KOPT-K1 (cell line): ENCODE measurements at regions not wholly inside any gene's neighbourhood (a gene's known extent, or its start where the extent isn't known, plus 50 kb on each side); places are given as distances from the start of the nearest gene placed in this dataset.
"Not testable (repeated sequence)": the region's sequence is repeated elsewhere in the genome, so short reads cannot be mapped to it uniquely, and the experiment has no call there.

Experiments used
- H3K27ac ChIP-seq: fragments of 200-600 bp; sonication (generic); 2 replicates; pipeline ENCODE4 v1.5.1; 2016; ENCODE audit warnings: antibody characterized with exemption, mild to moderate bottlenecking, low read depth, low read length; ENCODE audit not compliant: poor library complexity, severe bottlenecking
- H3K36me3 ChIP-seq: fragments of 200-600 bp; sonication (generic); 2 replicates; pipeline ENCODE4 v1.5.1; 2017; ENCODE audit warnings: antibody characterized with exemption, mild to moderate bottlenecking, low read length, moderate library complexity; ENCODE audit not compliant: insufficient read depth
- H3K9me3 ChIP-seq: fragments of 200-600 bp; sonication (generic); 2 replicates; pipeline ENCODE4 v1.5.1; 2017; ENCODE audit warnings: antibody characterized with exemption, low read length, mild to moderate bottlenecking; ENCODE audit not compliant: insufficient read depth, poor library complexity, severe bottlenecking

- H3K36me3 ChIP-seq, H3K9me3 ChIP-seq: not testable (repeated sequence)
Observed at GRCh38 chr16:88213937-88214336, 168.8 kb upstream of the ZNF469 start.

GRCh38 chr16:88221001-88221761 lies 161.6 kb upstream of the ZNF469 start:
- not testable (repeated sequence) for H3K27ac ChIP-seq, H3K9me3 ChIP-seq, H3K36me3 ChIP-seq

More at GRCh38 chr16:88213937-88214336, 168.8 kb upstream of the ZNF469 start:
- H3K27ac ChIP-seq: not testable (repeated sequence)

DNA sequence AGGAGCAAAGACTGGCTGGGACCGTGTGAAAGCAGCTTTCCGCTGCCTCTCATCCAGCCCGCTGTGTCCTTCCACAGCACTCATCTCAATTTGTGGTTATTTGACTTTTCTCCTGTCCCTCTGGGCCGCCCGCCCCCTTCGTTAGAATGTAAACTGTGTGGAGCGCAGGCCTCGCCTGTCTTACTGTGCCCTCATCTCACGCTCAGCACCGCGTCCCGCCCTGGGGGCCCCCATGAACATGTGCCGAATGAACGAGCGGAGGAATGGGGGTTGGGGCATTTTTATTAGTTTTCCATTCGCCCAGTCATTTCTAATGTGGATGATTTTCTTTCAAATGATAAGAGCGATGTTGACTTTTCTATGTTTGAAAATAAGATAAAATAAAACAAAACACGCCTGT lies 159.1 kb upstream of the ZNF469 start:
- H3K9me3 ChIP-seq, H3K36me3 ChIP-seq, H3K27ac ChIP-seq: not testable (repeated sequence)

DNA sequence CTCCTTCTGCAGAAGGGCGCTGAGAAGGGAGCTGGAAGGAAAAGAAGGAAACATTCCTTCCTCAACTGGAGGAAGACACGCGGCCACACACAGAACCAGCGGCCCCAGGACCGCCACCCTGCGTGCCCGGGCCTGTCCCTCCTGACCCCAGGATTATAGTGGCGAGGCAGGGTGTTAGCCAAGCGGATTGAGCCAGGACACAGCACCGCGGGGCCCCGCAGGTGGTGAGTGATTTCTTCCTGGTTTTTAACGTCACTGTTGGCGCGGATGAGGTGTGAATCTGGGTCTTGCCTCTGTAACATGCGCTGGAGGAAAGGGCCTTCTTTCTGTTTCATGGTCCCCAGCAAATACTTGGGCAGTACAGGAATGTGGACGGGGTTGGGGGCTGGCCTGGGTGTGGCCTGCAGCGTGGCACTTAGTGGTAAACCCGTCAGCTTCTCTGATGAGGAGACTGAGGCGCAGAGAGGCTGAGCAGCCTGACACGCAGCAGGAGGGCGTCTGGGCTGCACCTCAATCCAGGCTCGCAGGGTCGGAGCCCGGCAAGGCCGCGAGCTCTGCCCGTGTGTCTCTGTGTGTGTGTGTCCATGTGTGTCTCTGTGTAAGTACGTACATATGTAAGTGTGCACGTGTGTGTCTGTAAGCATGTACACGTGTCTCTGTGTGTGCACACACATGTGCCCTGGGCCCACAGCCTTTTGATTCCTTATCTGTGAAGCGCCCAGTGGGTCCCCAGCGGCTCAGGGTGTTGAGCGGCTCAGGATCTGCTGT lies 158.4 kb upstream of the ZNF469 start:
- not testable (repeated sequence) for H3K9me3 ChIP-seq, H3K27ac ChIP-seq, H3K36me3 ChIP-seq

DNA sequence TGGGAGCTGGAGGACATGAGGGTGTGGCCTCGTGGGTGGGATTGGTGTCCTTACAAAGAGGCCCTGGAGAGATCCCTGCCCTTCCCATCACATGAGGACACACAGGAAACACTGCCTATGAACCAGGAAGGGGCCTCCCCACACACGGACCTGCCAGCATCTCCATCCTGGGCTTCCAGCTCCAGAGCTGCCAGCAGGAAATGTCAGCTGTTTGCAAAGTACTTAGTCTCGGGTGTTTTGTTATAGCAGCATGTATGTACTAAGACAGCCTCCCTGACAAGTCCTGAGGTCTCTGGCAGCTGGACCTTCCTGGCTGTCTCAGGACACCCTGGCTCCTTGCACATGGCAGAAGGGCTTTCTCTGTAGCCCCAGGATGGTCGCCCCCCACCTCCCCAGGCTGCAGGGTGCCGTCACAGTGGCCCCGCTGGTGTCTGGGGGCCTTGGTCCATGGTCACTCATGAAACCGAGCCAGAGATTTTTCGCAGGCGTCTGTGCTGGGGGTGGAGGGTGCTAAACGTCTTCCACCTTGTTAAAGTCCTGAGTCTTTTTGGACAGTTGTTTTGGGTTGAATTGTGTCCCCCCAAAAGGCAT lies 157.0 kb upstream of the ZNF469 start:
- H3K9me3 ChIP-seq, H3K36me3 ChIP-seq, H3K27ac ChIP-seq: not testable (repeated sequence)

GRCh38 chr16:88226302-88226701 lies 156.5 kb upstream of the ZNF469 start:
- not testable (repeated sequence) for H3K9me3 ChIP-seq, H3K27ac ChIP-seq, H3K36me3 ChIP-seq

GRCh38 chr16:88227026-88227721 lies 155.6 kb upstream of the ZNF469 start:
- not testable (repeated sequence) for H3K36me3 ChIP-seq, H3K27ac ChIP-seq, H3K9me3 ChIP-seq

DNA sequence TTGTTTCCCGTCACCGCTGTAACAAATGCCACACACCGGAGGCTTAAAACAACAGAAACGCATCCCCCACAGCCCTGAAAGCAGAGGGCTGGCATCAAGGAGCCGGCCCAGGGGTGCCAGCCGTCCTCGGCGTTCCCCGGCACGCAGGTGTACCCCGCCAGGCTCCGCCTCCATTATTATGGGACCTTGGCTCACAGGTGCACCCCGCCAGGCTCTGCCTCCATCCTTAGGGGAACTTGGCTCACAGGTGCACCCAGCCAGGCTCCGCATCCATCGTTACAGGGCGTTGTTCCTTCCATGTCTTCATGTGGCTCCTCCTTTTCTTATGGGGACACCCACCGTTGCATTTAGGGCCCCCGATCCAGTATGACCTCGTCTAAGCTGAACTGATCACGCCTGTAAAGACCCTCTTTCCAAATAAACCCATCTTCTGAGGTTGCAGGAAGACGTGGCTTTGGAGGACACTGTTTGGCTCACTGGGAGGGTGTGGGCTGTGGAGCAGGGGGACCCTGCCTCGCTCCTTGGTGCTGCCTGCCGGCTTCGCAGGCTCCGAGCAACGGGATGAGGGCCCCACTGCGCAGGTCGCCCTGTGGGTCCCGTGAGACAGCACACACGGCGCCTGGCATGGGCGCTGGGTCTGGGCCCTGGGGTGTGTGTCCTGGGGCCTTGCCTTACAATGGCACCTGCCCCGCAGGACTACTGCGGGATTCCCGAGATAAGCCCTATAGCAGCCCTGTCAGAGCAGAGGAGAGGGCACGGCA lies 154.9 kb upstream of the ZNF469 start:
- not testable (repeated sequence) for H3K36me3 ChIP-seq, H3K27ac ChIP-seq, H3K9me3 ChIP-seq

GRCh38 chr16:88228751-88229150 lies 154.0 kb upstream of the ZNF469 start:
- not testable (repeated sequence) for H3K36me3 ChIP-seq, H3K27ac ChIP-seq, H3K9me3 ChIP-seq

- H3K9me3 ChIP-seq, H3K36me3 ChIP-seq, H3K27ac ChIP-seq: not testable (repeated sequence)
Observed at GRCh38 chr16:88229710-88230109, 153.0 kb upstream of the ZNF469 start.

- H3K36me3 ChIP-seq, H3K27ac ChIP-seq, H3K9me3 ChIP-seq: not testable (repeated sequence)
Observed at GRCh38 chr16:88230276-88230966, 152.3 kb upstream of the ZNF469 start.

DNA sequence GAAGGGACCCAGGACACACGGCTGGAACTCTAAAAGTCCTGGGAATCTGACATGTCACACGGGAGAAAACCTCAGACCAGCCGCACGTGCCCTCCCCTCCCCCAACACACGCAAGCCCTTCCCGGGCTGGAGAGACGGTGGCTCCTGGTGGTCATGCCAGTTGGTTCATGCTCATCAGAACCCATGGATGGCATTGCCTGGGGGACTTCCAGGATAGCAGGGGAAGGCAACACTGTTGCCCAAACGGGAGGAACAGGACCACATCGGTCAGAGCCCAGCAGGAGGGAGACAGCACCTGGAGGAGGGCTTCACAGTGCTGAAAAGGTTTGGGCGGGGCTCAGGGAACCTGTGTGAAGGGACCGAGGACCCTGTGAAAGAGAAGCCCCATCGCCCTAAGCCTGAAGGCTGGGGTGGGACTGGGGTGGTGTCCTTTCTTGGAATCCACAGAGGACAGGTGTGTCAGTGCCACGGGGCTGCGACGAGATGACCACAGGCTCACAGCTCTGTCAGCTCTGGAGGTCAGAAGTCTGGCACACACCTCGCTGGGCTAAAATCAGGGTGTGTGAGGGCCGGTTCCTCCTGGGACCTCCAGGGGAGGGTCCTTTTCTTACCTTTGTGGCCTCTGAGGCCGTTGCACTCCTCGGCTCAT lies 151.7 kb upstream of the ZNF469 start:
- H3K36me3 ChIP-seq, H3K9me3 ChIP-seq, H3K27ac ChIP-seq: not testable (repeated sequence)

DNA sequence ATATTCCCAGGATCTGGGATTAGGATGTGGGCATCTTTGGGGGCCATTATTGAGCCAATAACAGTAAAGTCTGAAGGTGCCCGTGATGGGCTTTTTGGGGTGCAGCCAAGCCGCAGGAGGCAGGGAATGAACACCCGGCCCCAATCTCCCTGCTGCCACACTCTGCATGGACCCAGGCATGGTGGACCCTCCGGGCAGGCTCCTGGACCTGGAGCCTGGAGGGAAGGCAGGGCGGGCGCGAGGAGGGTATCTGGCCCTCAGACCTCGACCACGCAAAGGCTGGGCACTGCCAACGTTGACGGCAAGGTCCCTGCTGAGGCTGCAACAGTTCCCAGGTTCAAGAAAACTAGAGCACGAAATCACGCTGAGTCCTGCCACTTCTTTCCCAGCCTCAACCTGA lies 150.9 kb upstream of the ZNF469 start:
- not testable (repeated sequence) for H3K36me3 ChIP-seq, H3K9me3 ChIP-seq, H3K27ac ChIP-seq
